HG03575 (cell line): ENCODE measurements at regions not wholly inside any gene's neighbourhood (a gene's known extent, or its start where the extent isn't known, plus 50 kb on each side); places are given as distances from the start of the nearest gene placed in this dataset.

Experiments
- ATAC-seq: cut with Tn5 transposase; IDR thresholded peaks from one replicate; pipeline ENCODE4 v1.9.1; 2021; ENCODE audit not compliant: unreplicated experiment, insufficient number of reproducible peaks, low FRiP score; ENCODE audit errors: extremely low read depth

GRCh38 chrX:39809331-39809730 lies 288.4 kb downstream of the BCOR start:
- no peak for ATAC-seq

DNA sequence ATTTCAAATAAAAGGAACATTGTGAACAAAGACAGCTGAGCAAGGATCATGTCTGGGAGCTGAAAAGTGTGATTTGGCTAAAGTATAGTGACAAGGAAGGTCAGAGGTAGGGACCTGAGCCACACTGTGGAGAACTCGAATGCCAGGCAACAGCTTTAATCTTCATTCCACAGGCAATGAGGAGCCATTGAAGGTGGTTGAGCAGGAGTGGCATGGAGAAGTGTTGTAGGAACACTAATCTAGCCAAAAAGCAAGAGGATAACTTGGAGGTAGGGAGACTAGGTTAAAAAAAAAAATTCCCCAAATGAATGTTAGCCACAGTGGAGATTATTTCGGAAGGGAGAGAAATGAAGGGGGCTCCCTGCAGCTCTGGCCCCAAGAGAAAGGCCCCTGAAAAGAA lies 286.9 kb downstream of the BCOR start:
- ATAC-seq, result no peak

- no peak for ATAC-seq
These were observed 286.4 kb downstream of the BCOR start for GRCh38 chrX:39811376-39811775.

GRCh38 chrX:39813631-39814277 lies 284.0 kb downstream of the BCOR start:
- no peak for ATAC-seq

- no peak for ATAC-seq
These were observed 283.4 kb downstream of the BCOR start for GRCh38 chrX:39814391-39814790.

DNA sequence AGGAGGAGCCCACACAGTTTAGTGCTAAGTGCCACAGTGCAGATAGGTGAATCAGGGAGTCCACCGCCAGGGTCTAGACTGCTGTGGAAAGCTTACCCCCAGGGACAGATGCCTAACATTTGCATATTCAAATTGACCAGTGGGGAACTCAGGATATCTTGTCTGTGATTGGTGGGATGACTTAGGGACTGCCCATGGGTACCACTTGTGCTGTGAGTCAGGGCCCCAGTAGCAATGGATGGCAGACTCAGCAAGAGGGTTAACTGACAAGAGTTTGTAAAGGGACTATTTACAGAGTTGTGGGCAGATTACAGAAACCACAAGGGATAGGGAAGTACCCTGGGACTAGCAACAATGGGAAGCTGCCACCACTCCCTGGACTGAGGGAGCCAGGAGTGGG lies 282.1 kb downstream of the BCOR start:
- no peak for ATAC-seq

- ATAC-seq, result no peak
These were observed 280.7 kb downstream of the BCOR start for GRCh38 chrX:39816871-39817731.

- no peak for ATAC-seq
These were observed 279.8 kb downstream of the BCOR start for GRCh38 chrX:39817754-39818470.

DNA sequence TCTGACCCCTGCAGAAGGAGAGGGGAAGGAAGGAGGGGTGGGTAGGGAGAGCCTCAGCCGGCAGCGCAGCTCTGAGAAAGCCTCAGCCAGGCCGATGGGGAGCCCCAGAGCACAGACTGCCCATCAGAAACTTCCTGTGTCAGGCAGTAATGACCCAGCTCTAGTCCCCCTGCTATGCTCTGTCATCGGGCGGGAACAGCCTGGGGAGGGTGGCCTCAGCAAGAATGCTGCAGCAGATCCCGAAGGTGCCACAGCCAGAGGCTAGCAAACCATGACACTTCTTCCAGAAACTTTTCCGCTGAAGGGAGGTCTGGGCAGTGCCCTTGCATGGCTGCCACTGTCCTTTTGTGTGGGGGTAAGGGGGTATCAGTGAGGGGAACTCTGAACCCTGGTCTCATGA lies 279.0 kb downstream of the BCOR start:
- ATAC-seq, result no peak

GRCh38 chrX:39819921-39820849 lies 277.6 kb downstream of the BCOR start:
- no peak for ATAC-seq

- no peak for ATAC-seq
These were observed 276.6 kb downstream of the BCOR start for GRCh38 chrX:39820938-39821708.

GRCh38 chrX:39821709-39822095 lies 276.1 kb downstream of the BCOR start:
- no peak for ATAC-seq

DNA sequence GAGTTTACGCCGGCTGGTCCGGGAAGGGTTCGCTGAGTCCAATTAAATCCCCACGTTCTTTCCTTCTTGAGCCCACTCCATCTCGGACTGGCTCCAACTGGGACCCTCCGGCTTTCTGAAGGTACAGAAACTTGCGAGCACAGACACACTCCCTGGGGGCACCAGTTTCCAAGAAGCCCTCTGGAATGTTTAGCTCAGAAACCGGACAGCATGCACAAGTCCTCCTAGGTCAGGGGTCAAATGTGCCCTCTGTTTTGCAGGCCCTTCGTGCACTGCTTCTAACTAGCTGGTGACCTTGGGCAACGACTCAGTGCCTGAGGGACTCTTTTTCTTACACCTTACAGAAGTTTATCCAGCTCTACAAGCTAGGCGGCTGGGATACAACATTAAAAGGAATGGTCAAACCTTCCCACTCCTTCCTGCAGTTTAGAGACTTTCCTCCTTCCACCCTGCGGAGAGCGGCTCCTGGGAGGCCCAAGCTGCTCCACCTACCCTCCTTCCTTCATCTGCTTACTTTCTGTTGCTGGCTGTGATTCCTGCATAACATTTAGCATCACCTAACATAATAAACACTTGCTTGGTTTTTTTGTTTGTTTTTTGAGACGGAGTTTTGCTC lies 275.5 kb downstream of the BCOR start:
- no peak for ATAC-seq

GRCh38 chrX:39823424-39823823 lies 274.3 kb downstream of the BCOR start:
- ATAC-seq, result no peak

GRCh38 chrX:39823854-39824253 lies 273.9 kb downstream of the BCOR start:
- ATAC-seq, result no peak

DNA sequence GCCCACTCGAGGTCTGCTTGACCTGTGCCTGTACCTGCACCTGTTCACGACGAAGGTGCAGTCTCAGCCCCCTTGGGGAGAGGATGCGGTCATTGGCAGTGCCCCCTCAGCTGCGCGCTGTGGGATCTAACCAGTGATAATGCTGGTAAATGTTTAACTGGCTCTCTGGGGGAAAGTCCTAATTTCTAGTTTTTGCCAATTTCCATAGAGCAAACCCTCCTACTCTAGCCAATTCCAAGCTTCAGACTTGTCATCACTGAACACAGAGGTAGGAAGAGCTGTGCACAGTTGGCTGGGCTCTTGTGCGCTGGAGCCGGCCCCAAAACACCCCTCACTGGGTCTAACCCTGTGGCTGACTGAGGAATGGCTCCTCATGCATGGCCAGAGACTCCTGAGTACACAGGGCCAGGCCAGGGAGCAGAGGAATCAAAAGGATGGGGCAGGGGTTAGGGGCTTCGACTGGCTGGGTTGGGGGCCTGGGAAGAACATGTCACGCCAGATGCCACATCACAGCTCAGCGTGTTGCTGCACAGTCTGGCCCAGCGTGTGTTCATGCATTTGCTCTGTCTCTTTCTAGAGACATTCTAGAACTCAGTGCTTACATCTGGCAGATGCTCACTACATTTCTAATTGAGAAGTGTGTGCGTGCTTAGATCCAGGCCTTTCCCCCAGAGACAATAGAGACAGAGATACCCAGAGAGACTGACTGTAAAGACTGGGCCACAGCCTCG lies 270.8 kb downstream of the BCOR start:
- no peak for ATAC-seq

- ATAC-seq, result no peak
These were observed 269.8 kb downstream of the BCOR start for GRCh38 chrX:39827951-39828350.
